Endodermal cell (in vitro differentiated cells): ENCODE measurements at regions not wholly inside any gene's neighbourhood (a gene's known extent, or its start where the extent isn't known, plus 50 kb on each side); places are given as distances from the start of the nearest gene placed in this dataset.

ENCODE experiments used
- DNase-seq: peaks from one replicate; pipeline ENCODE4 v3.0.0-alpha.2; 2017
- H3K27ac ChIP-seq: 2 replicates; pipeline ENCODE4 v1.5.1; 2013; ENCODE audit warnings: mild to moderate bottlenecking, low read depth, low read length, moderate library complexity
- H3K27me3 ChIP-seq: 2 replicates; pipeline ENCODE4 v1.6.1; 2013; ENCODE audit warnings: mild to moderate bottlenecking, low read length, moderate library complexity; ENCODE audit not compliant: insufficient read depth, control insufficient read depth, poor library complexity, severe bottlenecking
- H3K36me3 ChIP-seq: 2 replicates; pipeline ENCODE4 v1.7.0; 2013; ENCODE audit warnings: mild to moderate bottlenecking, low read length, moderate library complexity; ENCODE audit not compliant: control insufficient read depth, insufficient read depth
- H3K4me1 ChIP-seq: one replicate; pipeline ENCODE4 v1.7.0; 2013; ENCODE audit warnings: low read length; ENCODE audit not compliant: control insufficient read depth, insufficient read depth
- H3K4me3 ChIP-seq: 2 replicates; pipeline ENCODE4 v1.5.1; 2013; ENCODE audit warnings: mild to moderate bottlenecking, low read length, moderate library complexity
- H3K9ac ChIP-seq: 2 replicates; pipeline ENCODE4 v1.6.1; 2013; ENCODE audit warnings: mild to moderate bottlenecking, low read length, moderate library complexity; ENCODE audit not compliant: poor library complexity, severe bottlenecking; ENCODE audit errors: extremely low read depth
- H3K9me3 ChIP-seq: 2 replicates; pipeline ENCODE4 v1.6.1; 2013; ENCODE audit warnings: mild to moderate bottlenecking, low read length, moderate library complexity; ENCODE audit not compliant: control insufficient read depth
- H3K27ac Mint-ChIP-seq: 2 replicates; pipeline ENCODE4 v1.8.0; 2020; ENCODE audit warnings: mixed read lengths
- H3K27me3 Mint-ChIP-seq: 2 replicates; pipeline ENCODE4 v1.8.0; 2021; ENCODE audit warnings: mild to moderate bottlenecking, mixed read lengths; ENCODE audit not compliant: insufficient read depth
- H3K36me3 Mint-ChIP-seq: 2 replicates; pipeline ENCODE4 v1.8.0; 2020; ENCODE audit warnings: low read depth, mixed read lengths
- H3K4me1 Mint-ChIP-seq: 2 replicates; pipeline ENCODE4 v1.8.0; 2020; ENCODE audit warnings: mixed read lengths
- H3K4me3 Mint-ChIP-seq: 2 replicates; pipeline ENCODE4 v1.8.0; 2020; ENCODE audit warnings: mild to moderate bottlenecking, moderate library complexity, mixed read lengths
- H3K9me3 Mint-ChIP-seq: 2 replicates; pipeline ENCODE4 v1.8.0; 2020; ENCODE audit warnings: mild to moderate bottlenecking, mixed read lengths
- WGBS, 2 experiments: methylation state at CpG; one replicate each; pipeline versions ENCODE4 v1.1.5 to v1.1.7; 2013; ENCODE audit warnings: missing lambda C conversion rate in 2 of 2, mixed read lengths in 1 of 2; ENCODE audit not compliant: insufficient coverage in 1 of 2, insufficient read length in 1 of 2; 5-methylcytosine and 5-hydroxymethylcytosine counted together
- TF ChIP-seq, protein P1 (sequence below): fragments of 200-600 bp; sonication (generic); conservative IDR thresholded peaks from 2 replicates; pipeline ENCODE4 v1.5.0; 2021; ENCODE audit warnings: antibody characterized with exemption, mild to moderate bottlenecking

- Mint-ChIP-seq H3K36me3 (no peaks in the 10 kb centered on the region), H3K4me1 (peaks cover 17% of the 10 kb centered on the region), H3K27ac (no peak overlapping the region), H3K4me3 (no peak overlapping the region), H3K27me3 (no peaks in the 10 kb centered on the region), H3K9me3 (no peaks in the 10 kb centered on the region)
- no peaks in the 10 kb centered on the region for H3K9me3 ChIP-seq
- DNase-seq: no peak
- 77 to 87% methylated on average over 2 to 3 of the region's 3 CpGs for WGBS, 2 experiments
- no peaks in the 10 kb centered on the region for H3K36me3 ChIP-seq
- no peaks in the 10 kb centered on the region for H3K27me3 ChIP-seq
- H3K4me1 ChIP-seq: peaks cover 2% of the 10 kb centered on the region
- H3K9ac ChIP-seq: no peak overlapping the region
- no peak overlapping the region for H3K4me3 ChIP-seq
- no peak overlapping the region for H3K27ac ChIP-seq
- TF ChIP-seq, protein P1, sequence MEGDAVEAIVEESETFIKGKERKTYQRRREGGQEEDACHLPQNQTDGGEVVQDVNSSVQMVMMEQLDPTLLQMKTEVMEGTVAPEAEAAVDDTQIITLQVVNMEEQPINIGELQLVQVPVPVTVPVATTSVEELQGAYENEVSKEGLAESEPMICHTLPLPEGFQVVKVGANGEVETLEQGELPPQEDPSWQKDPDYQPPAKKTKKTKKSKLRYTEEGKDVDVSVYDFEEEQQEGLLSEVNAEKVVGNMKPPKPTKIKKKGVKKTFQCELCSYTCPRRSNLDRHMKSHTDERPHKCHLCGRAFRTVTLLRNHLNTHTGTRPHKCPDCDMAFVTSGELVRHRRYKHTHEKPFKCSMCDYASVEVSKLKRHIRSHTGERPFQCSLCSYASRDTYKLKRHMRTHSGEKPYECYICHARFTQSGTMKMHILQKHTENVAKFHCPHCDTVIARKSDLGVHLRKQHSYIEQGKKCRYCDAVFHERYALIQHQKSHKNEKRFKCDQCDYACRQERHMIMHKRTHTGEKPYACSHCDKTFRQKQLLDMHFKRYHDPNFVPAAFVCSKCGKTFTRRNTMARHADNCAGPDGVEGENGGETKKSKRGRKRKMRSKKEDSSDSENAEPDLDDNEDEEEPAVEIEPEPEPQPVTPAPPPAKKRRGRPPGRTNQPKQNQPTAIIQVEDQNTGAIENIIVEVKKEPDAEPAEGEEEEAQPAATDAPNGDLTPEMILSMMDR: no peak
Observed at GRCh38 chr21:15203740-15204139, 138.9 kb upstream of the NRIP1 start.

- no peak overlapping the region for H3K9ac ChIP-seq
- H3K36me3 ChIP-seq: no peaks in the 10 kb centered on the region
- TF ChIP-seq, protein P1: no peak
- peaks cover under 1% of the 10 kb centered on the region for H3K4me1 ChIP-seq
- Mint-ChIP-seq H3K9me3 (no peaks in the 10 kb centered on the region), H3K27me3 (no peaks in the 10 kb centered on the region), H3K4me1 (peaks cover 17% of the 10 kb centered on the region), H3K4me3 (no peak overlapping the region), H3K36me3 (no peaks in the 10 kb centered on the region), H3K27ac (no peak overlapping the region)
- no peaks in the 10 kb centered on the region for H3K9me3 ChIP-seq
- WGBS, 2 experiments: 93% methylated on average over 12 of the region's 13 CpGs
- no peaks in the 10 kb centered on the region for H3K27me3 ChIP-seq
- no peak for DNase-seq
- no peak overlapping the region for H3K4me3 ChIP-seq
- no peak overlapping the region for H3K27ac ChIP-seq
Observed at GRCh38 chr21:15204140-15204969, 139.6 kb upstream of the NRIP1 start.

DNA sequence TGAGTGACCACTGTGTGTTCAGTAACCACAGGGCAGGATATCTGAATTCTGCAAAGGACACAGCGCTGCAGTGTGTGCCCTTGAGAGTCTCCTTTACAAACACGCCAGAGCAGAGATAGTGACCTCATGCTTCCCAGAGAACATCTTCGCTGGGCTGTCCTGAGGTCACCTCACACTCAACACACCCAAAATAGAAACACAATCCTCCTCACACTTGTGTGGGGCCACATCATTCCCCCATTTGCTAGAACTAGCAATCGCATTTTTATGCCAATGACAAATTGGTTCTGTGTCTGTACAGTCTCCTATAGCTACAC lies 140.1 kb upstream of the NRIP1 start:
- Histone ChIP-seq H3K9ac (no peak overlapping the region), H3K9me3 (no peaks in the 10 kb centered on the region), H3K27me3 (no peaks in the 10 kb centered on the region), H3K4me3 (no peak overlapping the region), H3K4me1 (no peaks in the 10 kb centered on the region), H3K36me3 (no peaks in the 10 kb centered on the region), H3K27ac (no peak overlapping the region)
- Mint-ChIP-seq H3K4me3 (no peak overlapping the region), H3K9me3 (no peaks in the 10 kb centered on the region), H3K27me3 (no peaks in the 10 kb centered on the region), H3K36me3 (no peaks in the 10 kb centered on the region), H3K4me1 (peaks cover 17% of the 10 kb centered on the region), H3K27ac (no peak overlapping the region)
- WGBS, 2 experiments: 93% methylated on average over 4 of the region's 4 CpGs
- TF ChIP-seq, protein P1: no peak
- DNase-seq: no peak
